Neural crest cell (in vitro differentiated cells): ENCODE measurements at regions not wholly inside any gene's neighbourhood (a gene's known extent, or its start where the extent isn't known, plus 50 kb on each side); places are given as distances from the start of the nearest gene placed in this dataset.

Source experiments
- DNase-seq: peaks from one replicate; pipeline ENCODE4 v3.0.0; 2021; ENCODE audit warnings: low read depth, mixed read lengths, low spot score
- H3K27ac Mint-ChIP-seq: one replicate; pipeline ENCODE4 v1.8.0; 2021; ENCODE audit warnings: mild to moderate bottlenecking, mixed read lengths; ENCODE audit not compliant: unreplicated experiment
- H3K27me3 Mint-ChIP-seq: 2 replicates; pipeline ENCODE4 v1.8.0; 2021; ENCODE audit warnings: low read depth, mild to moderate bottlenecking, mixed read lengths
- H3K36me3 Mint-ChIP-seq: 2 replicates; pipeline ENCODE4 v1.8.0; 2021; ENCODE audit warnings: low read depth, mild to moderate bottlenecking, mixed read lengths
- H3K4me1 Mint-ChIP-seq: 2 replicates; pipeline ENCODE4 v1.8.0; 2021; ENCODE audit warnings: mixed read lengths
- H3K4me3 Mint-ChIP-seq: one replicate; pipeline ENCODE4 v1.8.0; 2021; ENCODE audit warnings: mild to moderate bottlenecking, mixed read lengths
- H3K9me3 Mint-ChIP-seq: 2 replicates; pipeline ENCODE4 v1.8.0; 2021; ENCODE audit warnings: mixed read lengths
- TF ChIP-seq, protein P1 (sequence below): fragments of 200-600 bp; sonication (generic); conservative IDR thresholded peaks from 2 replicates; pipeline ENCODE4 v1.5.0; 2021; ENCODE audit warnings: antibody characterized with exemption, mild to moderate bottlenecking

DNA sequence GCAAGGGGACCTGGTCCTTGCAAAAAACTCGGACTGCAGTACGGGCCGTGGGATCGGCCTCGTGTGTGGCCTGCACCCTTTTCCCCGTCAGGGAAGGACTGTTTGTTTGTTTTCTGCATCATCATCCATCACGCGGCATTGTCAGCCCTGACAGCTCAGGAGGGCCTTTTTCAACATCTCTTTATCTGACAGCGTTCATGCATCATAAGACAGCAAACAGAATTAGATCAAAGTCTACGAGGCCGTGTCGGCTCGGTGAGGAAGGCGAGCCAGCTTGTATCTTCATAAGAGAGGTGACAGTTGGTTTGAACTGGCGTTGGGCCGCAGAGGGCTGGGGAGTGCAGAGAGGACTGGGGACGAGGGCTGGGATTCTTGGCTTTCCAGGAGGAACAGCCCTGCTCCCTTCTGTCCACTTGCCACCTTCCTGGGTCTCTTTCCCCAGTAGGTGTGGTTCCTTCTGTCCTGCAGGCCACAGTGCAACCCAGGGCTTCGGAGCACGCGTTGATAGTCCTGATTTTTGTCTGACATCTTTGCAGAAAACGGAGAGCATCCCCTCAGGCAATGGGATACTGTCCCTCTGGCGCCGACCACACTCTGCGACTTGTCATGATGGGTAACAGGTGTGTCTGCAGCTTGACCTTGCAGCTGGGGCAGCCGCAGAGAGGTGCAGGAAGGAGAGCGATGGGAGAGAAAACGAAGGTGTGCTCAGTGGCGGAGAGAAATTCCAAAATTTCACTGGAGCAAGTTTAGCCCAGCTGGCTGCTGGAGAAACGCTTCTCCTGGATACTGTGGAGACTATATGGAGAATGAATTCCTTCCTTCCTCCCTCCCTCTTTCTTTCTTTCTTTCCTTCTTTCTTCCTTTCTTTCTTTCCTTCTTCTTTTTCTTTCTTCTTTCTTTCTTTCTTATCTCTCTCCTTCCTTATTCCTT is 104.0 kb upstream of the SHOX start:
- H3K9me3 Mint-ChIP-seq = peaks cover 13% of the 10 kb centered on the region
- peaks cover 6% of the 10 kb centered on the region for H3K4me1 Mint-ChIP-seq
- DNase-seq = no peak
- H3K4me3 Mint-ChIP-seq = no peak overlapping the region
- no peaks in the 10 kb centered on the region for H3K36me3 Mint-ChIP-seq
- H3K27ac Mint-ChIP-seq = no peak overlapping the region
- TF ChIP-seq, protein P1, sequence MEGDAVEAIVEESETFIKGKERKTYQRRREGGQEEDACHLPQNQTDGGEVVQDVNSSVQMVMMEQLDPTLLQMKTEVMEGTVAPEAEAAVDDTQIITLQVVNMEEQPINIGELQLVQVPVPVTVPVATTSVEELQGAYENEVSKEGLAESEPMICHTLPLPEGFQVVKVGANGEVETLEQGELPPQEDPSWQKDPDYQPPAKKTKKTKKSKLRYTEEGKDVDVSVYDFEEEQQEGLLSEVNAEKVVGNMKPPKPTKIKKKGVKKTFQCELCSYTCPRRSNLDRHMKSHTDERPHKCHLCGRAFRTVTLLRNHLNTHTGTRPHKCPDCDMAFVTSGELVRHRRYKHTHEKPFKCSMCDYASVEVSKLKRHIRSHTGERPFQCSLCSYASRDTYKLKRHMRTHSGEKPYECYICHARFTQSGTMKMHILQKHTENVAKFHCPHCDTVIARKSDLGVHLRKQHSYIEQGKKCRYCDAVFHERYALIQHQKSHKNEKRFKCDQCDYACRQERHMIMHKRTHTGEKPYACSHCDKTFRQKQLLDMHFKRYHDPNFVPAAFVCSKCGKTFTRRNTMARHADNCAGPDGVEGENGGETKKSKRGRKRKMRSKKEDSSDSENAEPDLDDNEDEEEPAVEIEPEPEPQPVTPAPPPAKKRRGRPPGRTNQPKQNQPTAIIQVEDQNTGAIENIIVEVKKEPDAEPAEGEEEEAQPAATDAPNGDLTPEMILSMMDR = no peak
- peaks cover 54% of the 10 kb centered on the region for H3K27me3 Mint-ChIP-seq

DNA sequence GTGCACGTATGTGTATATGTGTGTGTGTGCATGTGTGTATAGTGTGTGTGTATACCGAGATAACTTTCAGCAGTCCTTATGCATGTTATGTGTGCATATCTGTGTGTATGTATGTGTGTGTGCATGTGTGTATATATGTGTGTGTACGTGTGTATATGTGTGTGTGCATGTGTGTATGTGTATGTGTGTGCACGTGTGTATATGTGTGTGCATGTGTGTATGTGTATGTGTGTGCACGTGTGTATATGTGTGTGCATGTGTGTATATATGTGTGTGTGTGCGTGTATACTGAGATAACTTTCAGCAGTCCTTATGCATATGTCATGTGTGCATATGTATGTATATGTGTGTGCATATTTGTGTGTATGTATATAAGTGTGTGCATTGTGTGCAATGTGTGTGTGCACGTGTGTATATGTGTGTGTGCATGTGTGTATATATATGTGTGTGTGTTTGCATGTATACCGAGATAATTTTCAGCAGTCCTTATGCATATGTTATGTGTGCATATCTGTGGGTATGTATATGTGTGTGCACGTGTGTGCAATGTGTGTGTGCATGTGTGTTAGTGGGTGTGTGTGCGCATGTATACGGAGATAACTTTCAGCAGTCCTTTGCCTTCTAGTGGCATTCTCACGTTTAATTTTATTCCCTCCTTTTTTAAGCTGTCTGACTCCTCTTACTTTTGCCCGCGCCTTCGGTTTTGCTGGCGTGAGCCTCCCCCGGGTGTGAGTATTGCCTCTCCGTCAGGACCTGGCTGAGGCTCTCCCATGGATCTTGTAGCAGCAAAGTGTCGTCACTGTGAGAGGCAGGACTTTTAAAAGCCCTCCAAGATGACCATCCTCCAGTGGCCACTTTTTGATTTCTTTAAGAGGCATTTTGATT is 99.6 kb upstream of the SHOX start:
- TF ChIP-seq, protein P1 = no peak
- DNase-seq = no peak
- Mint-ChIP-seq H3K4me1 (peaks cover 6% of the 10 kb centered on the region), H3K9me3 (peaks cover 13% of the 10 kb centered on the region), H3K36me3 (no peaks in the 10 kb centered on the region), H3K27ac (no peak overlapping the region), H3K4me3 (no peak overlapping the region), H3K27me3 (peaks cover 37% of the 10 kb centered on the region)

DNA sequence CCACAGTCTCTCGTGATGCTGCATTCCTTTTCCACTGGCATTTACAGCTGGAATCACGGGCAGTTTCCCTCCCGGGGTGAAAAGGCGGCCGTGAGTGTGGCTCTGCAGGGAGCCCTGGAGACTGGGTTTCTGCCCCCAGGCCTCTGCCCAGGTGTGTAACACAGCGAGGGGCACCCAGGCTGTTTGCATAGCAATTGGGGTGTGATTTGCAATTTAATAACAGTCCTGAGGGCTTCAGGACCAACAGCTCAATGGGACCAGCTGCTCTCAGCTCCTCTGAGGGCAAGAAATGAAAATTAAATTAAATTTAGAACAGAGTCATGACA is 99.0 kb upstream of the SHOX start:
- H3K9me3 Mint-ChIP-seq = peaks cover 10% of the 10 kb centered on the region
- peaks cover 31% of the 10 kb centered on the region for H3K27me3 Mint-ChIP-seq
- DNase-seq = no peak
- no peaks in the 10 kb centered on the region for H3K36me3 Mint-ChIP-seq
- H3K4me1 Mint-ChIP-seq = peaks cover under 1% of the 10 kb centered on the region
- TF ChIP-seq, protein P1 = no peak
- no peak overlapping the region for H3K27ac Mint-ChIP-seq
- no peak overlapping the region for H3K4me3 Mint-ChIP-seq

DNA sequence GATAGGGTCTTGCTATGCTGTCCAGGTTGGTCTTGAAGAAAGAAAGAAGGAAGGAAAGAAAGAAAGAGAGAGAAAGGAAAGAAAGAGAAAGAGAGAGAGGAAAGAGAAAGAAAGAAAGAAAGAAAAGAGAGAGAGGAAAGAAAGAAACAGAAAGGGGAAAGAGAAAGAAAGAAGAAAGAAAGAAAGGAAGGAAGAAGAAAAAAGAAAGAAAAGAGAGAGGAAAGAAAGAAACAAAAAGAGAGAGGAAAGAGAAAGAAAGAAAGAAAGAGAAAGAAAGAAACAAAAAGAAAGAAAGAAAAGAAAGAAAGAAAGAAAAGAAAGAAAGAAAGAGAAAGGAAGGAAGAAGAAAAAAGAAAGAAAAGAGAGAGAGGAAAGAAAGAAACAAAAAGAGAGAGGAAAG is 95.8 kb upstream of the SHOX start:
- Mint-ChIP-seq H3K36me3 (no peaks in the 10 kb centered on the region), H3K4me1 (no peaks in the 10 kb centered on the region), H3K27me3 (peaks cover 21% of the 10 kb centered on the region), H3K27ac (no peak overlapping the region), H3K4me3 (no peak overlapping the region), H3K9me3 (peaks cover 7% of the 10 kb centered on the region)
- DNase-seq = no peak
- TF ChIP-seq, protein P1 = no peak

DNA sequence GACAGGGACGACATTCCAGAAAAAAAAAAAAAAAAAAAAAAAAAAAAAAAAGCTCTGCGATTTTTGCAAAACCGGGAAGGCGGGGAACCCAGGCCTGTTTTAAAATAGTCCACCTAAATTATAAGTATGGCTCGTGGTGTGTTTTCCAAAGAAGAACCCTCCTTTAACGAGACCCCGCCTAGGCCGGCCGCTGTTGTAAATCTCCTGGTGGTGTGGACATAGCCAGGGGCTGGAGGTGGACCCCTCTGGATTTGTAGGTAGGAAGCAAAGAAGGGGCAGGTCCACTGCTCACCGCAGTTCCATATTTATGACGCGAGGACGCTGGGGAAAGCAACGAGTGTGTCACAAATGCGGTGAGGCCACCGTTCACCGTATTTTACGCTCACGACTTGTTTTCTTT is 94.0 kb upstream of the SHOX start:
- H3K4me1 Mint-ChIP-seq = no peaks in the 10 kb centered on the region
- DNase-seq = no peak
- no peak overlapping the region for H3K27ac Mint-ChIP-seq
- no peaks in the 10 kb centered on the region for H3K9me3 Mint-ChIP-seq
- H3K27me3 Mint-ChIP-seq = peaks cover 5% of the 10 kb centered on the region
- H3K4me3 Mint-ChIP-seq = no peak overlapping the region
- TF ChIP-seq, protein P1 = no peak
- H3K36me3 Mint-ChIP-seq = no peaks in the 10 kb centered on the region
